Lower leg skin (tissue), 4 donors: ENCODE measurements at regions not wholly inside any gene's neighbourhood (a gene's known extent, or its start where the extent isn't known, plus 50 kb on each side); places are given as distances from the start of the nearest gene placed in this dataset.
"Not testable (repeated sequence)": the region's sequence is repeated elsewhere in the genome, so short reads cannot be mapped to it uniquely, and the experiment has no call there.

Source experiments
- DNase-seq, 2 donors: peaks; one replicate each; pipeline ENCODE4 v3.0.0-alpha.2; 2019; ENCODE audit warnings: low spot score in 2 of 2
- H3K4me3 ChIP-seq: fragments of 200-600 bp; sonication (generic); 2 replicates; pipeline ENCODE4 v1.5.1; 2017; ENCODE audit warnings: mild to moderate bottlenecking, low read depth; ENCODE audit not compliant: poor library complexity, severe bottlenecking
- CTCF ChIP-seq, 3 donors: fragments of 450-650 bp; IDR thresholded peaks; one replicate each; pipeline ENCODE4 v1.5.1; 2016; ENCODE audit warnings: antibody characterized with exemption in 3 of 3, mild to moderate bottlenecking in 3 of 3, moderate library complexity in 2 of 3
- POLR2A ChIP-seq, 2 donors: fragments of 450-650 bp; IDR thresholded peaks; one replicate each; pipeline ENCODE4 v1.6.1; 2016 to 2017; ENCODE audit warnings: antibody characterized with exemption in 2 of 2, mild to moderate bottlenecking in 1 of 2, moderate library complexity in 1 of 2
- WGBS, 2 donors: methylation state at CpG; one replicate each; pipeline ENCODE4 v1.1.5; 2018; 5-methylcytosine and 5-hydroxymethylcytosine counted together
- intact Hi-C: fragments of 100-400 bp; cut with DNase I; formaldehyde crosslinking; loops from one replicate; pipeline ENCODE4 v1.15.0; 2023; ENCODE audit warnings: low total_unique reads

GRCh38 chr9:40913096-40913719 is 215.3 kb downstream of the FOXD4L6 start:
- 71% methylated on average over 11 of the region's 11 CpGs for WGBS, 2 donors
- DNase-seq, result no peak
- no peak for TF ChIP-seq POLR2A (IDR thresholded peaks at IDR 0.05)
- TF ChIP-seq CTCF (IDR thresholded peaks at IDR 0.05), result no peak
- intact Hi-C loops, result no loop called here
- H3K4me3 ChIP-seq, result no peak overlapping the region

- intact Hi-C loops, H3K4me3 ChIP-seq, DNase-seq: not testable (repeated sequence)
- 74 to 78% methylated on average over 4 of the region's 4 CpGs for WGBS, 2 donors
Observed at GRCh38 chr9:40912679-40913078, 215.8 kb downstream of the FOXD4L6 start.

- intact Hi-C loops, result no loop called here
- DNase-seq, result no peak
- 77 to 88% methylated on average over 5 of the region's 5 CpGs for WGBS, 2 donors
- no peak for TF ChIP-seq POLR2A (IDR thresholded peaks at IDR 0.05)
- H3K4me3 ChIP-seq, result no peak overlapping the region
Observed at GRCh38 chr9:40911647-40912046, 216.8 kb downstream of the FOXD4L6 start.

GRCh38 chr9:40910995-40911394 is 217.5 kb downstream of the FOXD4L6 start:
- H3K4me3 ChIP-seq, DNase-seq, intact Hi-C loops: not testable (repeated sequence)
- 75 to 77% methylated on average over 8 of the region's 8 CpGs for WGBS, 2 donors

GRCh38 chr9:40909821-40910220 is 218.7 kb downstream of the FOXD4L6 start:
- no peak for DNase-seq
- WGBS, 2 donors, result 84 to 86% methylated on average over 4 of the region's 4 CpGs
- TF ChIP-seq POLR2A (IDR thresholded peaks at IDR 0.05) (no peak), CTCF (IDR thresholded peaks at IDR 0.05) (no peak)
- no peak overlapping the region for H3K4me3 ChIP-seq
- intact Hi-C loops, result no loop called here

GRCh38 chr9:40909111-40909510 is 219.4 kb downstream of the FOXD4L6 start:
- H3K4me3 ChIP-seq, intact Hi-C loops, DNase-seq: not testable (repeated sequence)
- WGBS, 2 donors, result 85 to 87% methylated on average over 8 of the region's 8 CpGs

GRCh38 chr9:40907657-40908624 is 220.5 kb downstream of the FOXD4L6 start:
- DNase-seq, result no peak
- intact Hi-C loops, result no loop called here
- no peak for TF ChIP-seq CTCF (IDR thresholded peaks at IDR 0.05)
- no peak for TF ChIP-seq POLR2A (IDR thresholded peaks at IDR 0.05)
- H3K4me3 ChIP-seq, result no peak overlapping the region
- WGBS, 2 donors, result 72 to 79% methylated on average over 16 of the region's 16 CpGs

GRCh38 chr9:40906879-40907278 is 221.6 kb downstream of the FOXD4L6 start:
- 68% methylated on average over 5 of the region's 5 CpGs for WGBS, 2 donors
- H3K4me3 ChIP-seq, DNase-seq, intact Hi-C loops: not testable (repeated sequence)

- 90 to 92% methylated on average over 2 of the region's 2 CpGs for WGBS, 2 donors
- H3K4me3 ChIP-seq, DNase-seq, intact Hi-C loops: not testable (repeated sequence)
Observed at GRCh38 chr9:40892315-40892714, 236.2 kb downstream of the FOXD4L6 start.

- intact Hi-C loops, H3K4me3 ChIP-seq: not testable (repeated sequence)
- DNase-seq, result peak in 1 of 2 donors; percentile 77
- 88 to 91% methylated on average over 14 of the region's 14 CpGs for WGBS, 2 donors
Observed at GRCh38 chr9:40885858-40886257, 242.6 kb downstream of the FOXD4L6 start.

GRCh38 chr9:40884902-40885490 is 243.5 kb downstream of the FOXD4L6 start:
- 87 to 90% methylated on average over 18 of the region's 18 CpGs for WGBS, 2 donors
- intact Hi-C loops, H3K4me3 ChIP-seq: not testable (repeated sequence)
- DNase-seq, result peak in 1 of 2 donors; percentile 83
